GM21619 (cell line): ENCODE measurements at regions not wholly inside any gene's neighbourhood (a gene's known extent, or its start where the extent isn't known, plus 50 kb on each side); places are given as distances from the start of the nearest gene placed in this dataset.

Source experiments
- ATAC-seq: cut with Tn5 transposase; IDR thresholded peaks from one replicate; pipeline ENCODE4 v1.9.1; 2021; ENCODE audit not compliant: unreplicated experiment

GRCh38 chr20:10861090-10861489, 187.3 kb upstream of the JAG1 start:
- ATAC-seq: no peak

GRCh38 chr20:10861619-10862018, 187.8 kb upstream of the JAG1 start:
- no peak for ATAC-seq

DNA sequence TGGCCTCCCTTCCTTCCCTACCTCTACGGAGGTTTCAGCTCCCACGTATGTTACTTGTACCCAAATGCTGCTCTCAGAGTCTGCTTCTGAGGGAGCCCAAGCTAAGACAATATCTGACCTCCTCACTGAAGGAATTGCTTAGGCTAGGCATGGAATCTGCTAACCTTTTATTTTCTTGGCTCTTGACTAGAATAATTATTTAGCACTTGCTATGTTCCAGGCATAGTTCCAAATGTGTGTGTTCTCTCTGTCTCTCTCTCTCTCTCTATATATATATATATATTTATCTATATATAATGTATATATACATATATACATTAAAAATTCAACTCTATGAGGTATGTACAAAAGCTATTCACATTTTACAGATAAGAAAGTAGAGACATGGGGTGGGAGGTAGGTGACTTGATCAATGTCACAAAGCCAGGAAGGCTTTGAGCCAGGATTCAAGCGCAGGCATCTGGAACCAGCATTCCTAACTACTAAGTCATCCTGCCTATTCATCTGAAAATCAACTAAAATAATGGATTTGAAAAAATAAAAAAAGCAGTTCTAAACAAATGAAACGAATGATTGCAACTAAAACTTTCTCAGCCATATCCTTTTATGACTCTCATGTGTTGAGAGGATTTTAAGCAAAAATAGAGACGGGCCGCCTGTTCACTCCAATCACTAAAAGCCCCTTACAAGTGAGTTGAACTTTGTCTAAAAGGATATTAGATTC, 189.7 kb upstream of the JAG1 start:
- no peak for ATAC-seq

DNA sequence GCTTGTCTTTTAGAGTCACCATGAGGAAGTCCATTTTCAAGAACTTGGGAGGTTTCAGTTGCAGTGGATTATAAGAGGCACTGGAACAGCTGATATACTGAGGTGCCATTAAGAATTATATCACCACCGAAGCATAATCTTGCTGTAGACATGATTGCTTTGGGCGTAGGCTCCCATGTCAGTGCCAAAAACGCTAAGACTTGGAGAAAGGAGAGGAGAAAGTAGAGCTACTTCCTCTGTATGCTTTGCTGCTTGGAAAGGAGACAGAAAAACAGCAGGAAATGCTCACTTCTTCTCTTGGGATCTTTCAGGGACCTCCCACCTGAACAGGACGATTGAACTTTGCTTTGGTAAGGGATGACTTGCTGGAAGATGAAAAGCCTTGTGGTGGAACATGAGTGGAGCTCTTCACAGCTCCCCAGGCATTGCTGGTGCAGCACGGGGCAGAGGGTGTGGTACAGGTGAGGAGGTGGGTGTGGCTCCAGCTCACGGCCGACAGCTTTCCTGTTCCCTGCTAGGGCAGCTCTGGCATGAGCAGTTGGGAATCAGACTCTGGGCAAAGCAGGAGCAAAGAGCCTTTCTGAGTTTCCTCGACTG, 190.4 kb upstream of the JAG1 start:
- ATAC-seq: no peak

GRCh38 chr20:10868299-10868698, 194.5 kb upstream of the JAG1 start:
- no peak for ATAC-seq

- ATAC-seq: no peak
Observed at GRCh38 chr20:10873026-10873425, 199.2 kb upstream of the JAG1 start.

DNA sequence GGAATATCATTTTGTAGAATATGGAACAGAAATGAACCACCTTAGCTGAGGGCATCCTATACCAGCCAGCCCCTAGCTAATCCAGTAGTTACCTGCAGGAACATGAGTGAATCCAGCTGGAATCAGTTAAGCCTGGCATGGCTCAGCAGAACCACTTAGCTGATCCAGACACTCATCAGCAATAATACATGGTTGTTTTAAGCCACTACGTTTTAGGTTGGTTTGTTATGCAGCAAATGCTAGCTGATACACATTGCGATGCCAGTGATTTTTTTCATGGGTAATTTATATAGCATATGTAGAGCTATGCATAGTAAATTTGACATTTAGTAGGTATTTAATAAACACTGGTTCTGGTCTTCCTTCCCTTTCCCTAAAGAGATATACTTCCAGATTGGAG, 201.9 kb upstream of the JAG1 start:
- ATAC-seq: no peak

GRCh38 chr20:10876558-10876957, 202.8 kb upstream of the JAG1 start:
- no peak for ATAC-seq

- no peak for ATAC-seq
Observed at GRCh38 chr20:10877342-10877741, 203.5 kb upstream of the JAG1 start.

DNA sequence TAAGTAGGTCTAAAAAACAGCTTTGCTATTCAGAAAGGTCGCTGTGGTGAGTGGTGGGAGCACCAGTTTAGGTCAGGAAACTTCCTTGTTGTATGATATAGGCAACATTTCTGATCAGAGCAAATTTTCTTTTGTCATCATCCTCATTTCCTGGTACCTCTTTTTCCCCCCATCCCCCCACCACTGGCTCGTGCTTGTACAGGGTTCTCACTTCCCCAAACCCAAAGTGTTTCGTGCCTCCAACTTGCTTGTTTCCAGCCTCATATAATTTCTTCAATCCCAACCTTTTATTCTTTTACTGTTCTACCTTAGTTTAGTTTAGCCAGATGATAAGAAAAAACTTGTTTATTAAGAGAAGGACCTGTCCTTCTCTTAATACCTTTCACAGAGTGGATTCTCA, 209.4 kb upstream of the JAG1 start:
- no peak for ATAC-seq

DNA sequence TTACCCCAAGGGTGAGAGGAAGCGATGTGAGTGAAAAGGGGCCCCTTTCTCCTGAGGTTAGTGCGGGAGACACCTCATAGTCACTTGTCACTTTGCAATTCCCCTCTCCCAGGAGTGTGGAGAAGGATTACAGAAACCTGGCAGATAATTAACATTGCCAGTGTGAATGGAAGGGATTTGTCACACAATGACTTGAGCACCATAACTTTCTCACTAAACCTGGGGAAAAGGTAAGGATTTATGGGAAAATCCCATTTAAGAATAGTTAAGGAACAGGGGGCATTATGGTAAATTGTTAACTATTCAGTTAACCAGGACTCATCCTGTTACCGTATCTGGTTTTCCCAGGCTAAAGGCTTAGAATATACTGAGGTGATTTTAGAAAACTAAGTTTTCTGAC, 219.5 kb upstream of the JAG1 start:
- ATAC-seq: no peak

DNA sequence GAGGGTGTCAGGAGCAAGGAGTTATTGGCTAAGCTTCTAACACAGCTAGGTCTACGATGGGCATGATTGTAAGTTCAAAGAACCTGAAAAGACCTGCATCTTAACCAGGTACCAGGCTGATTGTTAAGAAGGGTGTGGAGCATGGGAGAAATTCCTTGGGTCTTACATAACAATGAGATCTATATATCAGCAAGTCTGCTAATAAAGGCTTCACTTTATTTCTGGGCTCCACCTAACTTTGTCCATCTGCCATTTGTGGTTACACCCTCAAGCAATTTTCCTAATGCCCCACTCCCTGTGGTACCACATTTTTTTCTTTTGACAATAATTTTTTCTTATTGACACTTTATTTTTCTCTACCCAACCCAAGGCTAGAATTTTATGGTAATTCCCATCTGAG, 223.5 kb upstream of the JAG1 start:
- no peak for ATAC-seq

DNA sequence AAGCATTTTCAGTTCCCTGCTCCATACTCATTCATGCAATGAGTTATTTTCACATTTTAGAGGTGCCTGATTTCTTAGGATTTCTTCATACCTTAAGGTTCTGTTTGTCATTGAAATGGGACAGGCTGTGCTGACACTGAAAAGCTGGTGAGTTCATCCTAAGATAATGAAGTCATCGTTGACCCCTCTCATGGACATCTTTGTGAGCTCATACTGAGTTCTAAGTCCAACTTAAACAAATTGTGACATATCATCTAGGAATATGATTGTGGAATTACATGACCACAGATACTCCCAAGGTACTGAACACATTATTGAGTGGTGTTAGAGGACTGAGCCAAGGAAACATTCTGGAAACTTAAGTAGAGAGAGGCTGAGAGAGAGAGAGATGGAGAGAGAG, 224.8 kb upstream of the JAG1 start:
- ATAC-seq: no peak

GRCh38 chr20:10902174-10902573, 228.4 kb upstream of the JAG1 start:
- no peak for ATAC-seq

- no peak for ATAC-seq
Observed at GRCh38 chr20:10902576-10903282, 228.9 kb upstream of the JAG1 start.

DNA sequence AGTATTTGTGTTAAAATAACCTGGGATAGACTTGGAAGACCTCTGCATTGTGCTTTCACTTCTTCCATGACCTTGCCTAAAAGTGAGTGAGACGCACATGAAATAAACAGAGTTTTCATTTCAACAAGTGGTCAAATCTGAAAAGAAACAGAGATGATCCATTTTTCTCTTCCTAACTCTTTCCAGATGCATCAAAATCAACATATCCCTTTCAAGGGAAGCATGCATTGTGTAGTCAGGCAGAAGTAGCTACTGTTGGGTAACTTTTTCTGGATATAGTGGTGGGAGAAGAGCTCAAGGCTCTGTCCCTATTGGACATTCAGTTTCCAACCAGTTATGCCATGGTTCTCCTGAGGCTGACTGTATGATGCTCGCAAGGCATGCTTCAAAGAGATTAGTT, 233.0 kb upstream of the JAG1 start:
- no peak for ATAC-seq

DNA sequence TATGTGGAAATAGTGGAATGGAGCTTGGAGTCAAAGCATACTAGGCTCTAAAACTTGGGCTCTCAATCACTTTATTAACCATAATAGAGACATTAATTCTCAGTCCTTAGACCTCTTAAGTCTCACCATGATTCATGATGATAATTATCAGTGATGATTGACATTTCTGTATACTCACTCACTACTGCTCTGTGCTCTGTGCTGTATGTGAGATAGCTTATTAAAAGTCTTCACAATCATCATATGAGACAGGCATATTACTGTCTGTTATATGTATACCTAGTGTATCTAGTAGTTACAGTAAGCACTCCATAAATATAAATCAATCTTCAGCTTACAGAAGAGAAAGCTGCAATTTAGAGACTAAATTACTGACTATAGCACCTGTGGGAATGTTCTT, 236.0 kb upstream of the JAG1 start:
- ATAC-seq: no peak

- ATAC-seq: no peak
Observed at GRCh38 chr20:10910535-10911178, 236.9 kb upstream of the JAG1 start.

GRCh38 chr20:10911298-10911697, 237.5 kb upstream of the JAG1 start:
- no peak for ATAC-seq

GRCh38 chr20:10915815-10916214, 242.0 kb upstream of the JAG1 start:
- no peak for ATAC-seq

DNA sequence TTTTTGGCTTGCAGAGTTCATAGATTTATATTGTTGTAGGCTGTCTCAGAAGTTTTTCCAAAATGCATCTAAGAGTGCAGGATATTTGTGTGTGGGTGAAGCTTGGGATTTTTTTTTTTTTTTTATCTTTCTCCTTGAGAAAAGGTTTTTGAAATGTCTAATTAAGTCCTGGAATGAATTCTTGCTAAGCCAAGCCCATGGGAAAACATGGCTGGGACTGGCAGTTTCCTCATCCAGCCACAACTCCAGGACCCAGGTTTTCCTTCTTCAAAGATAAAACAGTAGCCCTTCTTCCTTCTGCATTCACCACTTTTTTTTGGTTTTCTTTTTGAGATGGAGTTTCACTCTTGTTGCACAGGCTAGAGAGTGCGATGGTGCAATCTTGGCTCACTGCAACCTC, 242.5 kb upstream of the JAG1 start:
- ATAC-seq: no peak

GRCh38 chr20:10917826-10918225, 244.0 kb upstream of the JAG1 start:
- ATAC-seq: no peak
